SK-N-MC (cell line): ENCODE measurements at regions not wholly inside any gene's neighbourhood (a gene's known extent, or its start where the extent isn't known, plus 50 kb on each side); places are given as distances from the start of the nearest gene placed in this dataset.

Experiments used
- EZH2 ChIP-seq: fragments of 200-600 bp; sonication (generic); IDR thresholded peaks from one replicate; pipeline ENCODE4 v1.6.1; 2017; ENCODE audit warnings: antibody characterized with exemption
- FOXP2 ChIP-seq: optimal IDR thresholded peaks from 2 replicates; pipeline ENCODE3; 2011; ENCODE audit warnings: mild to moderate bottlenecking, moderate library complexity; ENCODE audit not compliant: insufficient read depth; ENCODE audit errors: extremely low read length, control extremely low read depth
- POLR2AphosphoS5 ChIP-seq: IDR thresholded peaks from 2 replicates; pipeline ENCODE4 v1.6.1; 2012; ENCODE audit warnings: mild to moderate bottlenecking, low read depth, low read length, borderline replicate concordance

DNA sequence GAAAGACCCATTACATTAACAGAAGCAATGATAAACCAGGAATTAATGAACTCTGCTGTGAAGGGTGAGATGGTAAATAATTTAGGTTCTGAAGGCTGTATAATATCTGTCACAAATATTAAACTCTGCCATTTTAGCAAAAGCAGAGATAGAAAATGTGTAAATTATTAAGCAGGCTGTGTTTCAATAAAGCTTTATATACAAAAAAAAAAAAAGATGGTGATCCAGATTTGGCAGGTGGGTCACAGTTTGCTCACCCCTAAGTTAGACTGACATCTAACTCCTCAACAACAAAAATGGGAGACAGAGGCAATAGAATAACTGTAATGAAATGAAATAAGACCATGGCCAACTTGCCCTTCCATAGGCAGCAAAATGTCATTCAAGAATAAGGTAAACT lies 157.3 kb upstream of the FANCL start:
- TF ChIP-seq EZH2, result no peak
- TF ChIP-seq POLR2AphosphoS5, result no peak
- no peak for TF ChIP-seq FOXP2
